ENCODE measurements at regions not wholly inside any gene's neighbourhood (a gene's known extent, or its start where the extent isn't known, plus 50 kb on each side); places are given as distances from the start of the nearest gene placed in this dataset.

- Histone ChIP-seq H3K4me3 (ENCODE audit: low read depth in 1 of 2, low read length in 1 of 2) (no peak overlapping the region), H3K27me3 (peaks cover 16% of the 10 kb centered on the region), H3K4me1 (ENCODE audit: control insufficient read depth in 1 of 2, insufficient read depth in 1 of 2, low read depth in 1 of 2, low read length in 1 of 2) (no peaks in the 10 kb centered on the region), H3K36me3 (no peaks in the 10 kb centered on the region), H3K27ac (no peak overlapping the region), H3K9me3 (no peaks in the 10 kb centered on the region)
- TF ChIP-seq, protein P1, sequence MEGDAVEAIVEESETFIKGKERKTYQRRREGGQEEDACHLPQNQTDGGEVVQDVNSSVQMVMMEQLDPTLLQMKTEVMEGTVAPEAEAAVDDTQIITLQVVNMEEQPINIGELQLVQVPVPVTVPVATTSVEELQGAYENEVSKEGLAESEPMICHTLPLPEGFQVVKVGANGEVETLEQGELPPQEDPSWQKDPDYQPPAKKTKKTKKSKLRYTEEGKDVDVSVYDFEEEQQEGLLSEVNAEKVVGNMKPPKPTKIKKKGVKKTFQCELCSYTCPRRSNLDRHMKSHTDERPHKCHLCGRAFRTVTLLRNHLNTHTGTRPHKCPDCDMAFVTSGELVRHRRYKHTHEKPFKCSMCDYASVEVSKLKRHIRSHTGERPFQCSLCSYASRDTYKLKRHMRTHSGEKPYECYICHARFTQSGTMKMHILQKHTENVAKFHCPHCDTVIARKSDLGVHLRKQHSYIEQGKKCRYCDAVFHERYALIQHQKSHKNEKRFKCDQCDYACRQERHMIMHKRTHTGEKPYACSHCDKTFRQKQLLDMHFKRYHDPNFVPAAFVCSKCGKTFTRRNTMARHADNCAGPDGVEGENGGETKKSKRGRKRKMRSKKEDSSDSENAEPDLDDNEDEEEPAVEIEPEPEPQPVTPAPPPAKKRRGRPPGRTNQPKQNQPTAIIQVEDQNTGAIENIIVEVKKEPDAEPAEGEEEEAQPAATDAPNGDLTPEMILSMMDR (IDR thresholded peaks at IDR 0.05), result no peak
Measured at GRCh38 chr16:86381491-86381890, 128.8 kb upstream of the FOXF1 start.

- Histone ChIP-seq H3K27ac (no peak overlapping the region), H3K36me3 (no peaks in the 10 kb centered on the region), H3K4me1 (ENCODE audit: control insufficient read depth in 1 of 2, insufficient read depth in 1 of 2, low read depth in 1 of 2, low read length in 1 of 2) (no peaks in the 10 kb centered on the region)
Measured at GRCh38 chr16:86382067-86382773, 128.1 kb upstream of the FOXF1 start.

DNA sequence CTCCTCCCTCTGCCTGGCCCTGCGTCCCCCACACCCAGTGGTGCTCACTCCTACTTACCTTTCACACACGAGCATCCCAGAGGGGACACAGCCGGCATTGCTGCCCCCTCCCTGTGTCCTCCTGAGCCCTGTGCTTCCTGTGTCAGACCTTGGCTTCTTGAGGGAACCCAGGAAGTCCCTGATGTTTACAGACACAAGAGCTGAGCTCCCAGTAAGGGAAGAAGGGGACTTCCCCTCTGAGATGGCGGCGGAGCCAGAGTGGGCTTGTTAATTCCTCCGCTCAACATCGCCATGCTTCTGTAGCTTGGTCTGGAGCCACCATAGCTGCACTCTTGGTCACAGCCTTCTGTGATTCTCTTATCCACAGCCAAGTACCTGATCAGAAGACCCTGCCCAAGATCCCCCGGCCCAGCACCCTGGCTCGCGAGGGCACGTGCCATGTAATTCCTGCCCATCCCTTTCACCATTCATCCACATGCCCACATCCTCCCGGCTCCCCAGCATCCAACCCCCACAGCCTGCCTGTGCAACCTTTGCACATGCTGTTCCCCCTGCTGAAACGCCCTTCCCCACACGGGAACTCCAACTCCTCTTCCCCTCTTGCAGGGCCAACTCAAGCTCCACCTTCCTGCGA lies 127.4 kb upstream of the FOXF1 start:
- H3K9me3 ChIP-seq, result no peaks in the 10 kb centered on the region
- H3K27me3 ChIP-seq, result peaks cover 16% of the 10 kb centered on the region
- no peaks in the 10 kb centered on the region for H3K4me1 ChIP-seq (ENCODE audit: control insufficient read depth in 1 of 2, insufficient read depth in 1 of 2, low read depth in 1 of 2, low read length in 1 of 2)
- TF ChIP-seq, protein P1 (IDR thresholded peaks at IDR 0.05), result no peak
- H3K27ac ChIP-seq, result no peak overlapping the region
- no peak overlapping the region for H3K4me3 ChIP-seq (ENCODE audit: low read depth in 1 of 2, low read length in 1 of 2)
- no peaks in the 10 kb centered on the region for H3K36me3 ChIP-seq

More at GRCh38 chr16:86382067-86382773, 128.1 kb upstream of the FOXF1 start:
- Histone ChIP-seq H3K27me3 (peaks cover 16% of the 10 kb centered on the region), H3K4me3 (ENCODE audit: low read depth in 1 of 2, low read length in 1 of 2) (no peak overlapping the region), H3K9me3 (no peaks in the 10 kb centered on the region)
- TF ChIP-seq, protein P1 (IDR thresholded peaks at IDR 0.05), result no peak

DNA sequence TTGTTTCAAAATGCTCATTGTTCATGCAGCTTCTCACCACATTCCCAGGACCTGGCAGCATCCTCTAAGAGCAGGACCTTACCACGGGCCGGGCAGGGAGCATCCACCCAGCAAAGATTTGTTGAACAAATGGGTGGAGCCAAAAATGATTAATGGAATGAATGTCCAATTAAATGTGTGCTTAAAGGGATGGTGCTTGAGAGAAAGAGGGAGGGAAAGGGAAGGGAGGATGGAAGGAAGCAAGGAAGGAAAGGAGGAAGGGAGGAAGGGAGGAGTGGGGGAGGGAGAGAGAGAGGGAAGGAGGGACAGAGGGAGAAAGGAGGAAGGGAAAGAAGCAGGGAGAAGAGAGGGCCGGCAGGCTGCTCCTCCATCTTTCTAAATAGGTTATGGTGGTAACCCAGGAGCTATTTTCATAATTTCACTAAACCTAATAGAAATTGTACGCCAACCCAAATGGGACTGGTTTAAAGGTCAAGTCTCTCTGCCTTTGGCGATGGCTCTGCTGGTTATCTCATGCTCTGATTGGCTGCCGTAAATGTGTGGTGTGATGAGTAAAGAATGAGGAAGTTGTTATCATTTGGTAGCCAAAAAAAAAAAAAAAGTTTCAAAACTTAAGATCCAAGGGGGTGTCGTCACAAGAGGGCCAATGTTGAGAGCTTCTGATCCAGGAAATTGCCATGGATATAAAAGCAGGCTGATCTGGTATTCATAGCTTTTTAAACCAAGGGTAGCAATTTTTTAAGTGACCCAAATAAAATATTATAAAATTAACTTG lies 126.7 kb upstream of the FOXF1 start:
- H3K36me3 ChIP-seq, result no peaks in the 10 kb centered on the region
- no peak overlapping the region for H3K4me3 ChIP-seq (ENCODE audit: low read depth in 1 of 2, low read length in 1 of 2)
- H3K4me1 ChIP-seq (ENCODE audit: control insufficient read depth in 1 of 2, insufficient read depth in 1 of 2, low read depth in 1 of 2, low read length in 1 of 2), result no peaks in the 10 kb centered on the region
- no peaks in the 10 kb centered on the region for H3K9me3 ChIP-seq
- no peak overlapping the region for H3K27ac ChIP-seq
- H3K27me3 ChIP-seq, result peaks cover 16% of the 10 kb centered on the region
- TF ChIP-seq, protein P1 (IDR thresholded peaks at IDR 0.05), result no peak

- Histone ChIP-seq H3K27ac (no peak overlapping the region), H3K27me3 (peaks cover 11% of the 10 kb centered on the region), H3K9me3 (no peaks in the 10 kb centered on the region), H3K4me1 (ENCODE audit: control insufficient read depth in 1 of 2, insufficient read depth in 1 of 2, low read depth in 1 of 2, low read length in 1 of 2) (no peaks in the 10 kb centered on the region), H3K4me3 (ENCODE audit: low read depth in 1 of 2, low read length in 1 of 2) (no peak overlapping the region), H3K36me3 (no peaks in the 10 kb centered on the region)
- TF ChIP-seq, protein P1 (IDR thresholded peaks at IDR 0.05), result no peak
Measured at GRCh38 chr16:86384263-86384649, 126.1 kb upstream of the FOXF1 start.

All from neutrophil (primary cell).